Epithelial cell of prostate (primary cell): ENCODE measurements at regions not wholly inside any gene's neighbourhood (a gene's known extent, or its start where the extent isn't known, plus 50 kb on each side); places are given as distances from the start of the nearest gene placed in this dataset.
A peak's percentile ranks its signal among the peaks of the same experiment; 100 is the strongest.

Experiments
- DNase-seq: peaks from one replicate; pipeline ENCODE4 v3.0.0-alpha.2; 2011; ENCODE audit warnings: low read depth, low spot score
- H3K27ac ChIP-seq: fragments of 450-650 bp; 2 replicates; pipeline ENCODE4 v1.5.1; 2017; ENCODE audit warnings: mild to moderate bottlenecking

- H3K27ac ChIP-seq: no peak overlapping the region
- DNase-seq: peak; percentile 46
Observed at GRCh38 chr13:104008541-104009435, 942.6 kb upstream of the SLC10A2 start.

GRCh38 chr13:104008075-104008474 lies 941.9 kb upstream of the SLC10A2 start:
- no peak for DNase-seq

GRCh38 chr13:104006625-104007075 lies 940.4 kb upstream of the SLC10A2 start:
- no peak for DNase-seq
- no peak overlapping the region for H3K27ac ChIP-seq

More at GRCh38 chr13:104008075-104008474, 941.9 kb upstream of the SLC10A2 start:
- no peak overlapping the region for H3K27ac ChIP-seq

GRCh38 chr13:104004572-104004971 lies 938.4 kb upstream of the SLC10A2 start:
- no peak for DNase-seq
- no peak overlapping the region for H3K27ac ChIP-seq

GRCh38 chr13:104002216-104002615 lies 936.0 kb upstream of the SLC10A2 start:
- DNase-seq: no peak
- H3K27ac ChIP-seq: no peak overlapping the region

- DNase-seq: no peak
- no peak overlapping the region for H3K27ac ChIP-seq
Observed at GRCh38 chr13:104001766-104002165, 935.5 kb upstream of the SLC10A2 start.

GRCh38 chr13:103996733-103997132 lies 930.5 kb upstream of the SLC10A2 start:
- no peak overlapping the region for H3K27ac ChIP-seq
- no peak for DNase-seq

- H3K27ac ChIP-seq: no peak overlapping the region
- DNase-seq: no peak
Observed at GRCh38 chr13:103983948-103984347, 917.7 kb upstream of the SLC10A2 start.

- DNase-seq: no peak
- H3K27ac ChIP-seq: no peak overlapping the region
Observed at GRCh38 chr13:103976371-103976770, 910.2 kb upstream of the SLC10A2 start.

GRCh38 chr13:103973740-103974139 lies 907.5 kb upstream of the SLC10A2 start:
- no peak for DNase-seq
- H3K27ac ChIP-seq: no peak overlapping the region

- no peak overlapping the region for H3K27ac ChIP-seq
- DNase-seq: no peak
Observed at GRCh38 chr13:103969520-103970050, 903.4 kb upstream of the SLC10A2 start.

- no peak for DNase-seq
- no peak overlapping the region for H3K27ac ChIP-seq
Observed at GRCh38 chr13:103965506-103966243, 899.5 kb upstream of the SLC10A2 start.

- DNase-seq: no peak
- H3K27ac ChIP-seq: no peak overlapping the region
Observed at GRCh38 chr13:103961784-103962183, 895.6 kb upstream of the SLC10A2 start.

GRCh38 chr13:103961129-103961528 lies 894.9 kb upstream of the SLC10A2 start:
- no peak overlapping the region for H3K27ac ChIP-seq
- DNase-seq: no peak

- no peak for DNase-seq
Observed at GRCh38 chr13:103960001-103960400, 893.8 kb upstream of the SLC10A2 start.

GRCh38 chr13:103958691-103959090 lies 892.5 kb upstream of the SLC10A2 start:
- H3K27ac ChIP-seq: no peak overlapping the region
- DNase-seq: no peak

More at GRCh38 chr13:103960001-103960400, 893.8 kb upstream of the SLC10A2 start:
- no peak overlapping the region for H3K27ac ChIP-seq

GRCh38 chr13:103957939-103958338 lies 891.7 kb upstream of the SLC10A2 start:
- H3K27ac ChIP-seq: no peak overlapping the region
- no peak for DNase-seq

- no peak for DNase-seq
- no peak overlapping the region for H3K27ac ChIP-seq
Observed at GRCh38 chr13:103953859-103954258, 887.6 kb upstream of the SLC10A2 start.

- H3K27ac ChIP-seq: no peak overlapping the region
- no peak for DNase-seq
Observed at GRCh38 chr13:103952183-103952582, 886.0 kb upstream of the SLC10A2 start.

GRCh38 chr13:103948426-103948825 lies 882.2 kb upstream of the SLC10A2 start:
- no peak for DNase-seq

GRCh38 chr13:103945836-103946235 lies 879.6 kb upstream of the SLC10A2 start:
- no peak for DNase-seq
- H3K27ac ChIP-seq: no peak overlapping the region

More at GRCh38 chr13:103948426-103948825, 882.2 kb upstream of the SLC10A2 start:
- H3K27ac ChIP-seq: no peak overlapping the region
